GM21367 (cell line): ENCODE measurements at regions not wholly inside any gene's neighbourhood (a gene's known extent, or its start where the extent isn't known, plus 50 kb on each side); places are given as distances from the start of the nearest gene placed in this dataset.

Experiments used
- ATAC-seq: cut with Tn5 transposase; IDR thresholded peaks from one replicate; pipeline ENCODE4 v1.9.1; 2021; ENCODE audit not compliant: unreplicated experiment

GRCh38 chr7:153006452-153006851 lies 246.9 kb downstream of the ACTR3B start:
- no peak for ATAC-seq

GRCh38 chr7:153006911-153007310 lies 247.4 kb downstream of the ACTR3B start:
- no peak for ATAC-seq

- ATAC-seq = no peak
Observed at GRCh38 chr7:153010416-153010815, 250.9 kb downstream of the ACTR3B start.

- no peak for ATAC-seq
Observed at GRCh38 chr7:153012203-153012602, 252.7 kb downstream of the ACTR3B start.

GRCh38 chr7:153017223-153017622 lies 257.7 kb downstream of the ACTR3B start:
- no peak for ATAC-seq

DNA sequence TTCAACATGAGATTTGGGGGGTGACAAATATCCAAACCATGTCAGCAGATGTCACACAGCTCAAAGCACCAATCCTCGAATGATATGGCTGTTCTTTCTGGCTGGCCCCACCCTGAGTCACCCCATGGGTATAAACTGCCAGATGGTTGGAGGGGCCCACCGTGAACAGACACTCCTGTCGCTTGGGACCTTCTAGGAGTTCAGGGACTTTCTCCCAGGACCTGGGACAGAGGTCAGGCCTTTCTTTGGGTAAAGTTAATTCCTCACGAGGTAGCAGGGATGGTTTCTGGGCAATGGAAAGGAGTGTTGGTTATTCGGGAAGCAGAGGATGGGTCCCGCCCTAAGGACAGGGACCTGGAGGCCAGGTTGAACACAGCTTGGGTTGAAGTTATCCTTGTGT lies 262.0 kb downstream of the ACTR3B start:
- ATAC-seq = no peak

DNA sequence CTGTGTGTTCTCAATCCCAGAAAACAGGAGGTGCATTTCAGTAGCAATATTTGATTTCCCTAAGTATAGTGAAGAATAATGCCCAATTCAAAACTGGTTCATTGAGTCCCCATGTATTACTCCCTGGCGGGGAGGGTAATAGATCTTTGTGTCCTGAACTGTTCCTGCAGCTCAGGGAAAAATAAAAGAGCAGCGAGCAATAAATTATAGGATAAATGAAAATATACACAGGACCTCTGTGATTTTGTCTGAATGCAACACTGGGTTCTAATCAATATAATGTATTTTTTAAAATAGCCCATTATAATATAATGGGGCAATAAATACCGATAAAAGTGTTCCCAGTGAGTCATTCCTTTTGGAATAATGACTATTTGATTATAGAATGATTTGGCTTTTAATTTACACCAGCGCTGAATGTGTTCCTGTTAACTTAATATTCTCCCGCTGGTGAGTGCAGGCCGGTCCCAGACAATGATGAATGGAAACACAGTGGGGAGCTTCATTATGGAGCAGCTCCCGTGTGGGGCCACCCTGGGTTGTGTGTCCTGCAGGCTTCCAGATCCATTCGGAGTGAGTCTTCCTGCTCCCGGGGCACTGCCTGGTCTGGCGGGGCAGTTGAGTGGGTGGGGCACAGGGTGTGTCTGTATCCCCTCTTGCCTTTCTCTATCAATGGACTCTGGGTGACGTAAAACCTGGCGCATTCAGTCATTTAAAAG lies 263.1 kb downstream of the ACTR3B start:
- no peak for ATAC-seq

DNA sequence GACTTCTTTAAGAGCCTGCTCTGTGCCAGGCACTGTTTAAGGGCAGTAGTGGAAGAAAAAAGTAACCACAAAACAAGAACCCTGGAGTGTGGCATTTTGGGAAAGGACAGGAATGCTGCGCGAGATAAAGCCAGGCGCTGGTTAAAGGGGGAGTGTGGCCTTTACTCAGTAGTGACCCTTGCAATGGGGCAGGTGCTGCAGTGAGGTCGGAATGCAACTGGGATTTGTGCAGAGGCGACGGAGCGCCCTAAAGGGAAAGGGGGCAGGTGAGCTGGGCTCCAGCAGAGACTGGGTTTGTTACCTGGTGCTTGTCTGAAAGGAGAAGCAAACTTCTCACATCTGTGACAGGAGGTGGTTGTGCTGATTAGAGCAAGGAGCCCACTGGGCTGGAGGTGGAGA lies 263.6 kb downstream of the ACTR3B start:
- no peak for ATAC-seq

DNA sequence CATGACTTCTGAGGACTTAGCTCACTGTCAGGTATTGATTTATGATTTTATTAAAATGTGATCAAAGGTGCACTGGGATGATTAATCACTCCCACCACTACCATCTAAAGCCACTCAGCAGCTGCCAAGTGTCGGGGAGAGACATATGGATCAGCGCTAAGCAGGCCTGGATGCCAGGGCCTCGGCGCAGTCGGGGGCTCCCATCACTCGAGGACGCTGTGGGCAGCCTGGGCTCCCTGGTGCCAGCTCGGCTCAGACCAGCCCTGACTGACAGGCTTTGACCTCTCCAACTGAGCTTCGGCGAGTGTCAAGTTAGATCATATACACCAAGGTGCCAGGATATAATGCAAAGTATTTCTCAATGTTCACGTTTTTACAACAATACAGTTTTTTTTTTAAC lies 267.7 kb downstream of the ACTR3B start:
- no peak for ATAC-seq

- no peak for ATAC-seq
Observed at GRCh38 chr7:153027904-153028303, 268.4 kb downstream of the ACTR3B start.

DNA sequence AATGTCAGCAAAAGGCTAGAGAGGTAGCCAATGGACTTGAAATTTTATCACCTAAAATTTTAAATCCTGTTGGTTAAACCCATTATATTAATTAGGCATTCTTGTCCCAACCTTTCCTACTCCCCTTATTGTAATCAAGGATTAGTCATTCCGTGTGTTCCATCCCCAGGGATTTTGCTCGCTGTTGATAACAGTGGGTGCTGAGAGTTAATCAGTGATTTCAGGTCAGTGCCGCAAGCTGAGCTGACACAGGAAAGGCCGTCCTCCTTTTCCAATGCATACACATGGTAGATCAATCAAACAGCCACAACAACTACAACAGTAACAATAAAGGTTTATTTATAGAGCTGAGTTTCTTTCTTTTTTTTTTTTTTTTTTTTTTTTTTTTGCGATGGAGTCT lies 271.4 kb downstream of the ACTR3B start:
- ATAC-seq = no peak

DNA sequence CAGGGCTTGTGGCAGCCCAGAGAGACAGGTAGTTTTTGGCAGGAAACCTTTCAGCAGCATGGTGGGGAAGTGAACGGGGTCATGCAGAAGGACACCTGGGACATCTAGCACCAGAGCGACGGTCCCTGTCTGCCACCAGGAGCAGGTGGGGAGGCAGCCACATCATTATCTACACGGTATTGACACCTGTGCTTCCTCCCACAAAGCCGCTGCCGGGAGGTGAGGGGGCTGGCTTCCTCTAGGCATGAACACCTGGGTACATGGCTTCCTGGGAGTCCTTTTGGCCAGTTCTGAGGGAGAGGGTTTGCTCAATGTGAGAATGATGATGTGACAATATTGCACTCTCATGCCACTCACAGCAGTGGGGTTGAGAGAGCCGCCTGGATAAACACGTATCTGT lies 275.2 kb downstream of the ACTR3B start:
- ATAC-seq = no peak

DNA sequence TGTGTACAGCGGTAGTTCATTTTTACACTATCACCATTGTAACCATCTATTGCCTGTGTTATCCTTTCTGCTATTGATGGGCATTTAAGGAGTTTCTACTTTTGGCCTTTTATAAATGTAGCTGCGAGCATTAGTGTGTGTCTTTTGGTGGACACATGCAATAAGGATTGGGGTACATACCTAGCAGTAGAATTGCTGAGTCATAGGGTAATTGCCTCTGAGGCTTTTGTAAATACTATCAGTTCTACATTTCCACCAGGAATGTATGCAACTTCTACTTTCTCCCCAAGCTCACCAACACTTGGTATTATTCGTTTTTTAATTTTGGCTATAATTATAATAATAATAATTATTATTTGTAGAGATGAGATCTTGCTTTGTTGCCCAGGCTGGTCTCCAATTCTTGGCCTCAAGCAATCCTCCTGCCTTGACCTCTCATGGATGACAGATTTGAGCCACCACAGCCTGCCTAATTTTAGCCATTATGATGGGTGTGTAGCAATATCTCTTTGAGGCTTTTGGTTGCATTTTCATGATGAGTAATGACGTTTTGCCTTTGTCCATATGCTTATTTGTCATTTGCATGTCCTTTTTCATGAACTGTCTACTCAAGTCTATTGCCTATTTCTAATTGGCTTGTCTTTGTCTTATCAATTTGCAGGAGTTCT lies 277.0 kb downstream of the ACTR3B start:
- ATAC-seq = no peak

- ATAC-seq = no peak
Observed at GRCh38 chr7:153043440-153043839, 283.9 kb downstream of the ACTR3B start.

DNA sequence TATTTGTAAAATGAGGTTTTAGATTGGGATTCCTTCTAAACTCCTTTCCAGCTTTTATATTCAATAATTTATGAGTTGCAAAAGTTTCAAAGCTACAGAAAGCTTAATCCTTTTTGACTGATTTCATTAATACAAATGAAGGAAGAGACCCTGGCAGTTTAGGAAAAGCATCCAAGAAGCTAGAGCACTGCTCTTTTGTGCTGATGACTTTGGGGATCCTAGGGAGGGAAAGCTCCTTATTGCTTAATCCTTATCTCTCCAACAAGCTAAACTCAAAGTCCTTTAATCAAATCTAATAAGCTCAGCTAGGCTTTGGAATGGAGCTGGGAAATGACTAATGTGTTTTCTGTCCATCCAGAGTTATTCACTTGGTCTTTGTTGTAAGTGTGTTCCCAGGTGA lies 285.4 kb downstream of the ACTR3B start:
- no peak for ATAC-seq

GRCh38 chr7:153047079-153047959 lies 287.8 kb downstream of the ACTR3B start:
- ATAC-seq = no peak

GRCh38 chr7:153052206-153052605 lies 292.7 kb downstream of the ACTR3B start:
- no peak for ATAC-seq

DNA sequence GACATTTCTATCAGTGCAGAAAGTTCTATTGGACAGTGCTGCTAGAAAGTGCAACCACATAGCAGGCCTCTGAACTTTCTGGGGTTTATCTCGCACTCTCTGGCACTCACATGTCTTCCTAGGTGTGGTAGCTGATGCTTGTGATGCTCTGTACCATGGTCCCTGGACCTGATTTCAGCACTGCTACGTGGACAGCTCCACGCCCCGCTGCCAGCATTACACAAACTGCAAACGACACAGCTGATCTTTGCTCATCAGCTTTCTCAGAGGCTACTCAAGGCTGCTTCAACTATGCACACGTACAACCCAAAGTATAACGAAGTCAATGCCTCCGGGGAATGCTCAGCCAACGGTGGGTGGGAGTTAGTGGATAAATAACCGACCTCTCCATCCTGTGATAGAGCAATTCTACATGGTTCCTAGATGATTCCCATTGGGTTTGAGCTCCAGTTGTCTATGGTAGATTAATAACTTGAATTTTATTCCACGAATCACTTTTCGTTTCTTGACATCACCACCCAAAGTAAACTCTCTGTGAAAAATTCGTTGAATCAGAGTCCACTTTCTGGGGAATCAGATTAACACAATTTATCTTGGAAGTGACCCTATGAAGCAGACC lies 302.5 kb downstream of the ACTR3B start:
- ATAC-seq = no peak

- no peak for ATAC-seq
Observed at GRCh38 chr7:153065051-153065450, 305.5 kb downstream of the ACTR3B start.

DNA sequence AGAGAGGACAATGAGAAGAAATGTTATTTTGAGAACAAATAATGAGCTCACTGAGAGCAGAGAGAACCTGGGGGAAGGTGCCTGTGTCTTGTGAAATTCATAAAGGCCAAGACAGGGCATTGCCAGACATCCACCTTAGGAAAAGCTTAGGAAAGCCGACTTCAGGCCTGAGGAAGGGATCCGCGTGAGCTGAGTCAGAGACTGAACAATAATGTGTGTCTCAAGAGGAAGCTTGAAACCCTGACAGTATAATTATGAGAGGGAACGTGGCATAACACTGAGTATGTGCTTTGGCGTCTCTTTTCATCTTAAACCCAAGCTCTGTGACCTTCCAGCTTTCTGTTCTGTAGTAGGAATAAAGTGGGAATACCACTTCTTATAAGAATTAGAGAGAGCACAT lies 307.2 kb downstream of the ACTR3B start:
- ATAC-seq = no peak

GRCh38 chr7:153070141-153070540 lies 310.6 kb downstream of the ACTR3B start:
- ATAC-seq = no peak
